ENCODE measurements at regions not wholly inside any gene's neighbourhood (a gene's known extent, or its start where the extent isn't known, plus 50 kb on each side); places are given as distances from the start of the nearest gene placed in this dataset.

GRCh38 chr11:33567004-33567403, 133.6 kb downstream of the C11orf91 start:
- H3K4me1 ChIP-seq (ENCODE audit: control insufficient read depth, insufficient read depth, low read length), result no peaks in the 10 kb centered on the region
- no peaks in the 10 kb centered on the region; a peak in 1 of 3 replicates for H3K36me3 ChIP-seq (ENCODE audit: control insufficient read depth in 2 of 2, insufficient read depth in 1 of 2, low read length in 2 of 2)
- POLR2A ChIA-PET, result no interaction called here
- H3K27ac ChIP-seq (ENCODE audit: extremely low read depth, low read depth, low read length), result no peak overlapping the region
- CTCF ChIA-PET, result interaction anchor here (1.0 kb wide), 1 partner anchor 214 kb away, joined by 3 read pairs; no protein-coding TSS in a partner anchor
- H3K4me3 ChIP-seq (ENCODE audit: low read depth, low read length), result no peak overlapping the region
- TF ChIP-seq ATF2 (tag by site-specific recombination; IDR thresholded peaks at IDR 0.05; ENCODE audit: low read depth), result no peak
- no peak for TF ChIP-seq ZNF701 (tag by site-specific recombination; IDR thresholded peaks at IDR 0.05)
- no peak for TF ChIP-seq ZNF549 (tag by site-specific recombination; IDR thresholded peaks at IDR 0.05)
- TF ChIP-seq PRDM10 (tag by site-specific recombination; IDR thresholded peaks at IDR 0.05), result no peak
- no peak for TF ChIP-seq ZBTB6 (tag by site-specific recombination; IDR thresholded peaks at IDR 0.05)
- no peak for TF ChIP-seq GLI2 (tag by site-specific recombination; IDR thresholded peaks at IDR 0.05; ENCODE audit: borderline replicate concordance, low read depth)
- no peak for TF ChIP-seq ZNF677 (tag by site-specific recombination; IDR thresholded peaks at IDR 0.05)
- TF ChIP-seq ZNF175 (tag by site-specific recombination; IDR thresholded peaks at IDR 0.05), result no peak
- TF ChIP-seq KLF10 (tag by site-specific recombination; IDR thresholded peaks at IDR 0.05), result no peak
- TF ChIP-seq ZBTB7A (tag by site-specific recombination; IDR thresholded peaks at IDR 0.05; ENCODE audit: low read depth), result no peak
- no peak for TF ChIP-seq PBX3 (CRISPR knock-in tag; IDR thresholded peaks at IDR 0.05)
- no peak for TF ChIP-seq ZNF585B (tag by site-specific recombination; IDR thresholded peaks at IDR 0.05)
- TF ChIP-seq ZNF747 (tag by site-specific recombination; IDR thresholded peaks at IDR 0.05), result no peak
- TF ChIP-seq ZNF521 (tag by site-specific recombination; IDR thresholded peaks at IDR 0.05), result no peak
- TF ChIP-seq ZNF157 (tag by site-specific recombination; IDR thresholded peaks at IDR 0.05), result no peak
- no peak for TF ChIP-seq ZNF473 (tag by site-specific recombination; IDR thresholded peaks at IDR 0.05)
- no peak for TF ChIP-seq ZNF138 (tag by site-specific recombination; IDR thresholded peaks at IDR 0.05; ENCODE audit: borderline replicate concordance)
- TF ChIP-seq YY1 (tag by site-specific recombination; IDR thresholded peaks at IDR 0.05), result no peak
- H3K9me3 ChIP-seq (ENCODE audit: control insufficient read depth, insufficient read depth, low read depth, low read length), result no peaks in the 10 kb centered on the region

- no peak overlapping the region for H3K4me3 ChIP-seq (ENCODE audit: low read depth, low read length)
- TF ChIP-seq ZSCAN16 (tag by site-specific recombination; IDR thresholded peaks at IDR 0.05) (no peak), ZNF548 (tag by site-specific recombination; IDR thresholded peaks at IDR 0.05) (no peak), ZNF274 (IDR thresholded peaks at IDR 0.05; ENCODE audit: low read length) (no peak), ZNF274 (tag by site-specific recombination; IDR thresholded peaks at IDR 0.05; ENCODE audit: borderline replicate concordance) (no peak), ZNF423 (tag by site-specific recombination; IDR thresholded peaks at IDR 0.05) (no peak), ZNF157 (tag by site-specific recombination; IDR thresholded peaks at IDR 0.05) (no peak), ZNF747 (tag by site-specific recombination; IDR thresholded peaks at IDR 0.05) (no peak), ZNF48 (tag by site-specific recombination; IDR thresholded peaks at IDR 0.05) (no peak), ZNF121 (tag by site-specific recombination; IDR thresholded peaks at IDR 0.05) (no peak), ZNF266 (tag by site-specific recombination; IDR thresholded peaks at IDR 0.05; ENCODE audit: low read depth) (no peak), SP3 (tag by site-specific recombination; IDR thresholded peaks at IDR 0.05) (no peak)
Measured at GRCh38 chr11:33564856-33565453, 135.7 kb downstream of the C11orf91 start.

More at GRCh38 chr11:33564856-33565453, 135.7 kb downstream of the C11orf91 start:
- H3K4me1 ChIP-seq (ENCODE audit: control insufficient read depth, insufficient read depth, low read length), result no peaks in the 10 kb centered on the region
- no peaks in the 10 kb centered on the region for H3K9me3 ChIP-seq (ENCODE audit: control insufficient read depth, insufficient read depth, low read depth, low read length)
- CTCF ChIA-PET, result no interaction called here
- no peaks in the 10 kb centered on the region for H3K36me3 ChIP-seq (ENCODE audit: control insufficient read depth in 2 of 2, insufficient read depth in 1 of 2, low read length in 2 of 2)
- POLR2A ChIA-PET, result no interaction called here
- no peak overlapping the region for H3K27ac ChIP-seq (ENCODE audit: extremely low read depth, low read depth, low read length)

Measured in HEK293 (cell line).